GM19324 (cell line): ENCODE measurements at regions not wholly inside any gene's neighbourhood (a gene's known extent, or its start where the extent isn't known, plus 50 kb on each side); places are given as distances from the start of the nearest gene placed in this dataset.
A peak's percentile ranks its signal among the peaks of the same experiment; 100 is the strongest.
"Not testable (repeated sequence)": the region's sequence is repeated elsewhere in the genome, so short reads cannot be mapped to it uniquely, and the experiment has no call there.

Source experiments
- ATAC-seq: cut with Tn5 transposase; IDR thresholded peaks from one replicate; pipeline ENCODE4 v1.9.1; 2021; ENCODE audit warnings: mild to moderate bottlenecking, moderate library complexity; ENCODE audit not compliant: unreplicated experiment, low FRiP score

GRCh38 chr4:26017961-26018700 is 104.1 kb downstream of the SMIM20 start:
- ATAC-seq = not testable (repeated sequence)

GRCh38 chr4:26020083-26020668 is 106.2 kb downstream of the SMIM20 start:
- no peak for ATAC-seq

DNA sequence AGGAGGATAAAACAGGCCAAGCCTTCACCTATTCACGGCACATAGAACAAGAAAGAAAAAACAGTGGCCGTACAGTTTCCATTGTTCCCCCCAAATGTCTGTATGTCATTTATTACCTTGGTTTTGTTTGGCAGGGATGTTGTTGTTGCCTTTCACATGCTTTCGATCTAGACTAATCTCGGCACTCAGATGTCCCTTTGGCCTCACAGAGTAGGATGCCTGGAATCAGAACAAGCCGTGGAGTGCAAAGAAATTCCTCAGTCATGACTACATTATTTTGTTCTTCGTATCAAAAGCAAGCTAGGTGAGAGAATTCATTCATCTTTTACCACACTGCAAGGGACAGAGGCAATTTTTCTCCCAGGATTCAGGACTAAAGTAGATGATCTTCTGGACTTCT is 106.9 kb downstream of the SMIM20 start:
- ATAC-seq = no peak

GRCh38 chr4:26021417-26022345 is 107.7 kb downstream of the SMIM20 start:
- ATAC-seq = no peak

GRCh38 chr4:26022346-26023202 is 108.6 kb downstream of the SMIM20 start:
- ATAC-seq = no peak

DNA sequence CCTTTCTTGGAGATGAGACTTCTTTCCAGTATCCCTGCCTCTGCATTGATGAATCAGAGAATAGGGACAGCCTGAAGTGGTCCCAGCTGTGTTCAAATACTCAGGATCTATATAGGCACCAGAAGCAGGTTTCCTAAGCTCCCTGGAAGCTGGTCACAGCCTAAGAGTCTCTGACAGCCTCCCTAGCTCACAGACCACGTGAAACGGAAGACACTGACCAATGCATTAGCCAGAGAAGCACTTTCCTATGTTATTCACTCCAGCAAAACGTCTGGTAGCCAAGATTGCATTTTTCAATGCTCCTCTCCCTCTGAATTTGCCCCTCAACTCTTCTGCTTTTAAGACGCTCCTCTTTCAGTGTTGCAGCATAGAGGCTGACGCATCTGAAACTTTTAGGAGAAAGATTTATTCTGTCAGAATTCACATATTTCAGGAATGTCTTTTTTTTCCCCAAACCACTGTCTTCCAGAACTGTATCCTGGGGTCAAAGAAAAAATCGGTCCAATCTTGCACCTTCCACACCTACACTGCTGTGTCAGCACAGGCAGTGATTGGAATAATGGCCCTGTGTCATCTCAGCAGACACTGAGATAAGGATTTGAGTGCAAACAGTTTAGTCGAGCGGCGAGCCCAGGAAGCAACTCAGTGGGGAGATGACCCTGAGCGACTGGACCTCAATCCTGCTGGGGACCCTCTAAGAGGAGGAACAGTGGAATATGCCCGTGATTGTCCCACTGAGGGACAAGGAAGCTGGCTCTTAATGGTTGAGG is 109.4 kb downstream of the SMIM20 start:
- no peak for ATAC-seq

- no peak for ATAC-seq
Measured at GRCh38 chr4:26024079-26024478, 110.1 kb downstream of the SMIM20 start.

- no peak for ATAC-seq
Measured at GRCh38 chr4:26028133-26028792, 114.2 kb downstream of the SMIM20 start.

DNA sequence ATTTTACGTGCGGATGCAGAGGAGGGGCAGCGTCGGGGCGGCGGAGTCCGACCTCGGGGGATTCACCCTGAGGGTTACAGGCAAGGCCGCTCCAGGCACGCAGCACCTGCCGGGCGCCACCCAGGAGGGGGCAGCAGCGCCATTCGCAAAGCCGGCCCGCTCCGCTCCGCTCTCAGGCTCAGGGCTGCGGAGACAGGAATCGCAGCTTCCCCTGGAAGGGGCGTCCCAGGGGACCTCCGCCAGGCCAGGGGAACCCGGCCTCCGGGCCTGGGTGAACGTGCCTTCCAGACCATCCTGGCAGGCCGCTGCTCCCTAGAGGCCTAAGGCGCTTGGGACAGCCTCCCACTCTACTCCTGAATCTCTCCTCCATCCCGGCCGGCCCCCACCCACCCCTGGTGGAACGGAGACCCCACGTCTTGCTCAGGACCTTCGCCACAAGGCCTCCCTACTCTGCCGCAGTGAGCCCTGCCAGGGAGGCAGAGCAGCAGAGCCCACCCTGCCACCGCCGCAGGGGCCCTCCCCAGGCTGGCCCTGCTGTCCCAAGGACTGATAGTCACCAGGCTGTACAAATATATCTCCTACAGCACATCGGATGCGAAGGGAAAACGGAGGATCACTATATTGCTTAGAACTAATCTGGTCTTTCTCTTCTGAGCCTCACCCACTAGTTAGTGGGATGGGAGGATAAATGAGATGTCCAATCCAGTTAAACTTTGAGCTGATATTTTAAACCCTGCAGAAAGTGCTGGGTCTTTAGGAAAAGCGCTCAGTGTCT is 115.0 kb downstream of the SMIM20 start:
- peak; percentile 85 for ATAC-seq

DNA sequence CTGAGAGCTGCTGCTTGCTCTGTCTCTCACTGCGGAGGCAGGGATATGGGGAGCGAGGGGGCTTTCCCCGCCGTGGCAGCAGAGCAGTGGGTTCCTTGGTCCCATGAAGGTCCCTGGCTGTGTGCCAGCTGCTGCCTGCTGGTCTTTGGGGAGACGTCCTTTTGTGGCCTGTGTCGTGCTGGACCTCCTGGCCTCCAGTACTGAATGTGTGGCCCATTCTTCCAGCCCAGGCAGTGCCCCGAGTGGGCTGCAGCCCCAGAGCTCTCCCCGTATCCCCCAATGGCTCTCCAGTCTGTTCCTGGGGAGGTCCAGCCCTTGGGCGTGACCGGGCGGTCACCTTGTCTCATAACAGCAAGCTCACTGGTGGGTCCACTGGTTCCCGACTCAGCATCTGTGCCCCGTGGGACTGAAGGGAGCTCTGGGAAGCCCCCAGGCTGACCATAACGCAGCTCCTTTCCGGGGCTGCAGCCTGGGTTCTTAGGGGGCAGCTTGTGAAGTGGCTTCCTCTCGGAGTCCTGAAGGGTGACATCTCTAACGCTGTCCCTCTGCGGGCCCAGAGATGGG is 115.6 kb downstream of the SMIM20 start:
- ATAC-seq = no peak

DNA sequence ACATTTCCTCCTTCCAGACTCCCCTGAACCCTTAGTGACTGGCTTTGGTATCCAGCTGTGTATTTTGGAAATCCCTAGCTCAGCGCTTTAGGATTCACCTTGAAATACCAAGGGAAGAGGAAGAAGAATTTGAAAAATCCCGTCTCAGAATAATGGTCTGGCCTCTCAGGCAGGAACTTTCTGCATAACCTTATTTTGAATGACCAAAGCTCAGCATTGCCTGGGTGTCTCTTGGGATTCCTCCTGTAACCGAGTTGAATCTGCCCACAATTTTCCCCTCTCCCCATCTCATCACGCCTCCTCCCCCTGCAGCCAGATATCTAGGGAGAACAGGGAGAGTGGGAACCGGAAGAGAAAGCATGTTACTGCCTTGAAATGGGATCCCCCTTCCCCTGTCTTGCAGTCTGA is 116.2 kb downstream of the SMIM20 start:
- ATAC-seq = no peak

- no peak for ATAC-seq
Measured at GRCh38 chr4:26030780-26031179, 116.8 kb downstream of the SMIM20 start.

DNA sequence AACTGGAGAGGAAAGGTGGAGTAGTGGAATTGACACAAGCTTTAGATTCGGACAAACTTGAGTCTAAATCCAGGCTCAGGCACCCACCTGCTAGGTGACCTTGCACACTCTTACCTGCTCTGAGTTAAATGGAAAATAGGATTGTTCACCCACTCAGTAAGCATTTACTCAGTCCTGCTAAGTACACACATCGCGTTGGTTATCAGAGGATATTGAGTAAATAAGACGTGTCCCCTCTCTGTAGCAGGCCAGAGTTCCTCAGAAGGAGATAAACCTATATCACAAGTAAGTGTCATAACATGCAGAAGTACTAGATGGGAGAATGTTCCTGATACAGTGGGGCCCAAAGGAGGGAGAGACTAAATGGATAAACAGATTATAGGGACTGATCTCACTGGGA is 117.7 kb downstream of the SMIM20 start:
- ATAC-seq = no peak

DNA sequence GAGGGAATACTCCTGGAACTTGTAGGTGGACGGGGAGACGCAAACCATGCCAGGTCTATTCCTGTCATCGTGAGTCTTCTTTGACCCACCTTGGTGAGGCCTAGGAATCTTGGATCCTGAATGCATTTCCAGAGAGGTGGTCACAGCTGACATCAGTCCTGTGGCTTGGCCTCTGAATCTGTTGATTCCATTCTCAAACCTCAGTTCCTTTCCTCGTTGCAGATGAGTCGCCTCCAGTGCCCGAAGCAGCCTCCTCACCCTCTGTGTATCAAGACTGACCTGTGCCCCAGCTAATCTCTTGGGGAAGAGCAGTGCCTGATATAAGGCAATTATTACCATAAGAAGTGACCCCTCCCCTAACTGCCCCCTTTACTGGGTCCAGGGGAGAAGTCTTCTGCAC is 118.1 kb downstream of the SMIM20 start:
- no peak for ATAC-seq

DNA sequence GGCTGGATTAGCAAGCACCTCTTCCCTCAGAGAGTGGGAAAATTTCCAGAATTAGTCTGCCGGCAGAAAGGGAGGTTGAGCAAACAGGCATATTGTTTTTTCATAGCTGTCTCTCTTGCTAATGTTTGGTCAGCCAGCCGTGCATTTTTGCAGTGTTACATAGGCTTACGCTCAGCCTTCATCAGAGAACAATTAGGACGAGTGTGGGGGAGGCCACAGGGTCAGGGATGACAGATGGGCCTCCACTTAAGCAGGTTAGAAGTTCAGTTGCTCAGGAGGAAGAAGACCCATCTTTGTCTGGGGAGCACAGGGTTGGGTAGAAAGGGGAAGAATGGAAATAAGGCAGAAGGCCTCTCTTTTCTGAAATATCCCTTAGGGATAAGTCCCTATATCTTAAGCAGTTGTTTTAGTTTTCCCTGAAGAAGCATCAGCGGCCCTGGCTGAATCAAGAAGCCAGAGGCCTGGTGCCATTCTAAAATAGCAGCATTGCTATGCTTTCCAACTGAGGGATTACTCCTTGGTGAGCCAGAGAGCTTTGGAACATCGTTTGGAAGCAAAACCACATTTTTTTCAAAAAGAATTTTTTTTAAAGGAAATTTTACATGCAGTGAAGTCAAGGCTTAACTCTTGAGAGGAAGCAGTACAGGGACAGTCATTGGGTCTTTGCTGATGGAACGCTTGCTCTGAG is 118.8 kb downstream of the SMIM20 start:
- no peak for ATAC-seq

DNA sequence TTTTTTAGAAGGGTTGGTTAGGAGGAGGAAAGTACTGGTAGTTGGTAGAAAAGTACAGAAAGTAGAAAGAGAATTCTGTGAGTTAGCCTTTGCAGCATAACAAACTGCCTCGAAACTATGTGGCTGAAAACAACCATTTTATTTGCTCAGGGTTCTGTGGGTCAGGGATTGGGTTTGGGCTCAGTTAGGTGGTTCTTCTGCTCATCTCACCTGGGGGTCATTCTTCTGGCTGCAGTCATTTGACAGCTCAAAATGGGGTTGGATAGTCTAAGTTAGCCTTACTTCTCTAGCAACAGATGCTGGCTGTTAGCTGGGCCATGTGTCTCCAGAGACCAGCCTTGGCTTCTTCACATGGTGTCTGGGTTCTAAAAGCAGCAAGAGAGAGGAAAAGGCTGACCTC is 119.4 kb downstream of the SMIM20 start:
- no peak for ATAC-seq

DNA sequence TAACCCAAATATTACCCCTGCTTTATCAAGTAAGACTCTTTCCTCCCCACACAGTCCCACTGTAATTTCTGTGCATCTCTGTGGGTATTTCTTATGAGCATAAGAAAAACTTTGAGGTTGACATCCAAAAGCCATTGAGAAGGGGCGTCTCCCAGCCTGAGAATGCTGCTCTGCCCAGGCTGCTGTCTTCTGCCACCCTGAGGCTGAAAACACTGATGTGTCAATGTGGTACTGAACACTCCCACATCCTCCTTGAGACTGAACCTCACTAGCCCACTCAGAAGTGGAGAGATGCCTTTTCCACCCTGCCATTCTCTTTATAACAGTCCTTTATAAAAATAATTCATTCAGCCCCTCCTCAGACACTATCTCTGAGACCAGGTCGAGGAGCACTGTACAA is 120.8 kb downstream of the SMIM20 start:
- ATAC-seq = no peak

DNA sequence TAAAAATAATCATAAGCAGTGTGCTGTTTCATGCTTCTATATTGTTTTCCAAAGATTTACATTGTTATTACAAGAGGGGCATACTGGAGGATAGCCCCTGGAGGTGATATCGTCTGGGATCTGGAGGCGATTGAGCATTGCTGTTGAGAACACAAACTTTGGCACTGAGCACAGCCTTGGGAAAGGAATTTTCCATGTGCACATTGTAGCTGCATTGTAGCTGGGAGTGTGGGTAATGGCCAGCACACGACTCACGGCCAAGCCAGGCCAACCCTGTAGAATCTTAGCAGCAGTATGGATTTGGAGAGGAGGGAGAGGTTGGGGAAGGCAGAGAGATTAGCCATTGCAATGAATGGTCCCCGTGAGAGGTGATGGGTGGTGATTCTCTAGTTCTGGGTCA is 121.9 kb downstream of the SMIM20 start:
- ATAC-seq = no peak
